ENCODE measurements at regions not wholly inside any gene's neighbourhood (a gene's known extent, or its start where the extent isn't known, plus 50 kb on each side); places are given as distances from the start of the nearest gene placed in this dataset.

GRCh38 chr15:45884755-45885445 lies 250.1 kb downstream of the SQOR start:
- TF ChIP-seq CTCF (IDR thresholded peaks at IDR 0.05), result no peak
- intact Hi-C loops (cut with DNase I), result no loop called here
- Histone ChIP-seq H3K4me3 (no peak overlapping the region), H3K27ac (peak overlapping the region in 2 of 10 donors; percentile 20 to 25), H3K36me3 (no peaks in the 10 kb centered on the region), H3K4me1 (peaks cover 0 to 14% (median 0%) of the 10 kb centered on the region in 9 donors), H3K27me3 (no peaks in the 10 kb centered on the region), H3K9me3 (peaks cover 0 to 7% (median 0%) of the 10 kb centered on the region in 11 donors)
- peak in 2 of 8 donors; percentile 33 to 50 for ATAC-seq
- no peak for DNase-seq
- 49 to 54% methylated on average over 6 of the region's 6 CpGs for WGBS, 2 donors

DNA sequence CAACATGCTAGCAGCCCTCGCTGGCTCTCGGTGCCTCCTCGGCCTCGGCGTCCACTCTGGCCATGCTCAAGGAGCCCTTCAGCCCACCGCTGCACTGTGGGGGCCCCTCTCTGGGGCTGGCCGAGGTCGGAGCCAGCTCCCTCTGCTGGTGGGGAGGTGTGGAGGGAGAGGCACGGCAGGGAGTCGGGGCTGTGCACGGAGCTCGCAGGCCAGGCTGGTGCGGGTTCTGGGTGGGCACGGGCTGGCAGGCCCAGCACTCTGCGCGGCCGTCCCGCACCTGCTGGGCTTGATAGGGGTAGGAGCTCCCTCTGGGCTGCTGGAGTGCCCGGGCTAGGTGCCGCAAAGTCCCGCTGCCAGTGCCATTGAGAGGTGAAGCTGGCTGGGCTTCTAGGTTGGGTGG lies 251.0 kb downstream of the SQOR start:
- ATAC-seq (no peak), DNase-seq (no peak)
- no peaks in the 10 kb centered on the region for H3K27me3 ChIP-seq
- TF ChIP-seq CTCF (IDR thresholded peaks at IDR 0.05), result no peak
- peaks cover 0 to 14% (median 0%) of the 10 kb centered on the region in 9 donors for H3K4me1 ChIP-seq
- no peak overlapping the region for H3K4me3 ChIP-seq
- peaks cover 0 to 7% (median 0%) of the 10 kb centered on the region in 11 donors for H3K9me3 ChIP-seq
- 95 to 97% methylated on average over 21 of the region's 21 CpGs for WGBS, 2 donors
- intact Hi-C loops (cut with DNase I), result no loop called here
- no peaks in the 10 kb centered on the region for H3K36me3 ChIP-seq
- no peak overlapping the region for H3K27ac ChIP-seq

GRCh38 chr15:45891766-45892165 lies 256.9 kb downstream of the SQOR start:
- DNase-seq (no peak), ATAC-seq (peak; percentile 42 to 94 (median 77))
- H3K27me3 ChIP-seq, result no peaks in the 10 kb centered on the region
- intact Hi-C loops (cut with DNase I), result loop anchor here in 1 of 10 donors (10.0 kb wide), 1 partner anchor 57 kb away; no protein-coding TSS in a partner anchor
- no peak overlapping the region for H3K4me3 ChIP-seq
- peaks cover 0 to 17% (median 9%) of the 10 kb centered on the region in 9 donors for H3K4me1 ChIP-seq
- WGBS, 2 donors, result 35 to 48% methylated on average over 2 of the region's 2 CpGs
- peaks cover 0 to 3% (median 0%) of the 10 kb centered on the region in 11 donors for H3K9me3 ChIP-seq
- H3K36me3 ChIP-seq, result no peaks in the 10 kb centered on the region
- no peak for TF ChIP-seq CTCF (IDR thresholded peaks at IDR 0.05)
- H3K27ac ChIP-seq, result peak overlapping the region in 1 of 10 donors; percentile 35

DNA sequence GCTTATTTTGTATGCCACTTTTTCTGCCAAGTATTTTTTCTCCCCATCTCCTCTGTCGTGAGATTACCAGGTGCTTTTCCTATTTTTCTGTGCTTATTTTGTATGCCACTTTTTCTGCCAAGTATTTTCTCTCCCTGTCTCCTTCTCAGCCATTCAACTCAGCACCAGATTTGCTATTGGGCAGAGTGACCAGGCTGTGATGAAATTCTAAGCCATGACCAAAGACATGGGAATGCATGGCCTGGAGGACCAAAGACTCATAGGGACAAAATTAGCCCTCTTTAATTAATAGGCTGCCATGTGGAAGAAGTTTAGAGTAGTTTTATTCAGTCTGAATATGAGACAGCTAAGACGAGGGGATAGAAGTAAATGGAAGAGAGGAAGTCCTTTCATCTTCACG lies 257.4 kb downstream of the SQOR start:
- Histone ChIP-seq H3K9me3 (peaks cover 0 to 3% (median 0%) of the 10 kb centered on the region in 11 donors), H3K27me3 (no peaks in the 10 kb centered on the region), H3K4me1 (peaks cover 0 to 17% (median 9%) of the 10 kb centered on the region in 9 donors), H3K36me3 (no peaks in the 10 kb centered on the region), H3K4me3 (no peak overlapping the region), H3K27ac (peak overlapping the region in 2 of 10 donors; percentile 31 to 35)
- peak in 6 of 8 donors; percentile 49 to 73 (median 66) for ATAC-seq
- 52 to 64% methylated on average over 3 of the region's 3 CpGs for WGBS, 2 donors
- no peak for DNase-seq
- intact Hi-C loops (cut with DNase I), result loop anchor here in 1 of 10 donors (10.0 kb wide), 1 partner anchor 57 kb away; no protein-coding TSS in a partner anchor
- TF ChIP-seq CTCF (IDR thresholded peaks at IDR 0.05), result no peak

Data from heart right ventricle (tissue), 16 donors.